HepG2 (cell line): ENCODE measurements at regions not wholly inside any gene's neighbourhood (a gene's known extent, or its start where the extent isn't known, plus 50 kb on each side); places are given as distances from the start of the nearest gene placed in this dataset.

Source experiments
- ATAC-seq: fragments of 200-7000 bp; cut with Tn5 transposase; 3 replicates; pipeline ENCODE4 v1.9.1; 2020; ENCODE audit warnings: mild to moderate bottlenecking, moderate library complexity
- BruUV-seq: library from RNA; stranded (reverse); fragments of 400-500 nt; replicated peaks from 2 replicates; lab custom pipeline; 2021; lab: Mats Ljungman, UMichigan
- CTCF ChIA-PET: fragments of 300-600 bp; formaldehyde crosslinking; extraction: SDS; loops from one replicate; lab custom pipeline; 2021; ENCODE audit warnings: low total read pairs, inconsistent platforms, low intra/inter-chr PET ratio; lab: Yijun Ruan, JAX
- POLR2A ChIA-PET: fragments of 350-600 bp; sonication (Branson Sonifier 250); formaldehyde crosslinking; loops from one replicate; lab custom pipeline; 2020; ENCODE audit warnings: antibody characterized with exemption, inconsistent platforms; lab: Yijun Ruan, JAX
- DNase-seq: peaks from one replicate; pipeline ENCODE4 v3.0.0-alpha.2; 2015; ENCODE audit warnings: low spot score
- FAIRE-seq: peaks from 3 replicates; lab custom pipeline; 2011; peaks lifted over from hg19 to GRCh38; lab: Jason Lieb, UNC
- H2AFZ ChIP-seq: one replicate; pipeline ENCODE4 v1.6.1; 2011; ENCODE audit warnings: low read length, inconsistent platforms
- H3K27ac ChIP-seq: fragments of 300-600 bp; 3 replicates; pipeline ENCODE4 v1.8.0; 2011; ENCODE audit warnings: mixed run types, mild to moderate bottlenecking, mixed read lengths, low read length, inconsistent platforms; ENCODE audit not compliant: insufficient read depth; ENCODE audit errors: extremely low read length
- H3K27me3 ChIP-seq, 2 experiments: fragments of 200-600 bp in 1 of 2; 2 replicates in 1 of 2; 3 replicates in 1 of 2; pipeline versions ENCODE4 v1.6.0 to v1.8.0; 2011; ENCODE audit warnings: low read length in 2 of 2, mild to moderate bottlenecking in 2 of 2, moderate library complexity in 2 of 2, inconsistent platforms in 1 of 2; ENCODE audit not compliant: insufficient read depth in 2 of 2, control insufficient read depth in 1 of 2
- H3K36me3 ChIP-seq, 2 experiments: fragments of 200-600 bp in 1 of 2; replicated peaks in 1 of 2; 2 replicates in 1 of 2; 3 replicates in 1 of 2; pipeline versions ENCODE4 v1.5.1 to v1.8.0; 2011; ENCODE audit warnings: low read length in 2 of 2, inconsistent platforms in 1 of 2; ENCODE audit not compliant: insufficient read depth in 2 of 2, control insufficient read depth in 1 of 2
- H3K4me1 ChIP-seq: 2 replicates; pipeline ENCODE4 v1.5.1; 2012; ENCODE audit warnings: low read length, inconsistent platforms; ENCODE audit not compliant: insufficient read depth
- H3K4me2 ChIP-seq: 2 replicates; pipeline ENCODE4 v1.6.0; 2011; ENCODE audit warnings: low read depth, low read length, inconsistent platforms
- H3K4me3 ChIP-seq, 3 experiments: fragments of 200-600 bp in 1 of 3; sonication (generic), shearing (Covaris generic) in 1 of 3; replicated peaks in 1 of 3; 2 replicates each; pipeline ENCODE4 v1.5.1; 2011 to 2016; ENCODE audit warnings: low read length in 3 of 3, inconsistent platforms in 2 of 3, low read depth in 2 of 3, mild to moderate bottlenecking in 2 of 3, control low read depth in 1 of 3, mixed read lengths in 1 of 3; ENCODE audit not compliant: insufficient read depth in 1 of 3
- H3K79me2 ChIP-seq: one replicate; pipeline ENCODE4 v1.6.1; 2011; ENCODE audit warnings: low read length, inconsistent platforms; ENCODE audit not compliant: insufficient read depth
- H3K9ac ChIP-seq: 2 replicates; pipeline ENCODE4 v1.6.0; 2011; ENCODE audit warnings: mild to moderate bottlenecking, low read depth, low read length, inconsistent platforms; ENCODE audit not compliant: insufficient read depth
- H3K9me3 ChIP-seq: 2 replicates; pipeline ENCODE4 v1.5.1; 2012; ENCODE audit warnings: mild to moderate bottlenecking, low read length
- H4K20me1 ChIP-seq: 2 replicates; pipeline ENCODE4 v1.6.0; 2011; ENCODE audit warnings: inconsistent platforms, mild to moderate bottlenecking, low read length, moderate library complexity; ENCODE audit not compliant: insufficient read depth
- ATM ChIP-seq: fragments of 450-650 bp; IDR thresholded peaks from 2 replicates; pipeline ENCODE4 v1.7.1; 2017; ENCODE audit warnings: mild to moderate bottlenecking, borderline replicate concordance
- FOSL1 ChIP-seq: sonication (generic); formaldehyde crosslinking; IDR thresholded peaks from 2 replicates; pipeline ENCODE4 v1.9.0; 2021; ENCODE audit warnings: missing genetic modification reagents, borderline replicate concordance
- FOXK2 ChIP-seq: fragments of 450-650 bp; IDR thresholded peaks from 2 replicates; pipeline ENCODE4 v1.6.1; 2016
- FOXP1 ChIP-seq, 2 experiments: fragments of 450-650 bp in 1 of 2; IDR thresholded peaks; 2 replicates each; pipeline ENCODE4 v1.6.1; 2017 to 2018; ENCODE audit warnings: antibody characterized with exemption in 1 of 2
- NFKBIZ ChIP-seq: IDR thresholded peaks from 2 replicates; pipeline ENCODE4 v1.6.1; 2018; ENCODE audit warnings: missing genetic modification reagents, missing compliant biosample characterization
- POLR2AphosphoS2 ChIP-seq: IDR thresholded peaks from 2 replicates; pipeline ENCODE4 v1.6.1; 2011; ENCODE audit warnings: low read depth, low read length, improper control_type of control experiment
- RBM22 ChIP-seq: fragments of 200-400 bp; formaldehyde crosslinking; optimal IDR thresholded peaks from 2 replicates; pipeline ENCODE3; 2017; ENCODE audit warnings: mild to moderate bottlenecking, low read length, moderate library complexity
- SMC3 ChIP-seq: IDR thresholded peaks from 2 replicates; pipeline ENCODE4 v1.6.1; 2011; ENCODE audit warnings: low read length, improper control_type of control experiment
- STAT5B ChIP-seq: sonication (generic); formaldehyde crosslinking; IDR thresholded peaks from 2 replicates; pipeline ENCODE4 v1.4.0; 2020; ENCODE audit warnings: missing genetic modification reagents
- ZFP36 ChIP-seq: fragments of 150-350 bp; IDR thresholded peaks from 2 replicates; pipeline ENCODE4 v1.6.1; 2018; ENCODE audit warnings: borderline replicate concordance, low read length, low read depth; ENCODE audit not compliant: partially characterized antibody
- ZMYM3 ChIP-seq: sonication (generic); formaldehyde crosslinking; IDR thresholded peaks from 2 replicates; pipeline ENCODE4 v1.5.1; 2020; ENCODE audit warnings: mild to moderate bottlenecking, missing genetic modification reagents
- WGBS: methylation state at CpG from one replicate; pipeline ENCODE4 v1.1.6; 2017; ENCODE audit warnings: low lambda C conversion rate; 5-methylcytosine and 5-hydroxymethylcytosine counted together
- in situ Hi-C: cut with HindIII; loops from 2 replicates; pipeline ENCODE4 v1.10.0; 2017; ENCODE audit warnings: low pct_unique_long_range_greater_than_20kb; ENCODE audit not compliant: extremely low pct_ligation_motif_present
- intact Hi-C: fragments of 100-400 bp; cut with micrococcal nuclease; formaldehyde crosslinking; loops from one replicate; pipeline ENCODE4 v1.10.0; 2022; ENCODE audit not compliant: unreplicated experiment
- TF ChIP-seq, protein P1 (sequence below): sonication (generic); formaldehyde crosslinking; IDR thresholded peaks from 2 replicates; pipeline ENCODE4 v1.5.1; 2020; ENCODE audit warnings: mild to moderate bottlenecking, missing genetic modification reagents, borderline replicate concordance
- TF ChIP-seq, protein P2 (sequence below): sonication (generic); formaldehyde crosslinking; IDR thresholded peaks from 2 replicates; pipeline ENCODE4 v1.9.0; 2022; ENCODE audit warnings: low read depth, missing genetic modification reagents

- BruUV-seq = no TSS peak
- Histone ChIP-seq H3K79me2 (no peaks in the 10 kb centered on the region), H3K4me1 (no peaks in the 10 kb centered on the region), H3K27me3 (no peaks in the 10 kb centered on the region), H4K20me1 (no peaks in the 10 kb centered on the region), H2AFZ (no peak overlapping the region), H3K4me3 (no peak overlapping the region), H3K9ac (no peak overlapping the region), H3K9me3 (no peaks in the 10 kb centered on the region), H3K27ac (no peak overlapping the region), H3K4me2 (no peak overlapping the region)
- intact Hi-C loops (loop anchor here (10.0 kb wide), 1 partner anchor 688 kb away; no protein-coding TSS in a partner anchor), in situ Hi-C loops (no loop called here)
- no peak for DNase-seq
- ATAC-seq = no peak
- POLR2A ChIA-PET = no interaction called here
- CTCF ChIA-PET = no interaction called here
- no peak for FAIRE-seq
- TF ChIP-seq SMC3 (no peak), ZFP36 (no peak), FOSL1 (CRISPR knock-in tag) (no peak), RBM22 (no peak), STAT5B (no peak), POLR2AphosphoS2 (no peak), NFKBIZ (CRISPR knock-in tag) (no peak)
- TF ChIP-seq, all 625 proteins: peak for 0
- no peaks in the 10 kb centered on the region for H3K36me3 ChIP-seq
Observed at GRCh38 chr11:20226933-20227332, 66.7 kb upstream of the DBX1 start.

DNA sequence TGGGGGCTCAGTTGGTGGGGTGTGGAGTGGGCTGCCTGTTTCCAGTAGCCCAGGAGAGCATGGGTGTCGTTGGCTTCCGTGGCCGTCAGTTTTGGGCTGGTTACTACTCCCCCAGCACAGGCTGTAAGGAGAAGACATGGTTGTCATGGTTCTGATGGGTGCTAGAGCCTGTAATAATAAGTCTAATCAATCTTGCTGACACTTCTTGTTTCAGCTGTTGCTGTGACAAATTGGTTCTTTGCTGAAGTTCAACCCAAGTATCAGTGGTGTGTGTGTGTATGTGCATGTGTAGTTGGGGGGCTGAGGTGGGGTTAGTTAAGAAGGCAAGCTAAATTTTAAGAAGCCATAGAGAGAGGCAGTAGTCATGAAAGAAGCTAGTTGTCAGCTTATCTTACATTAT lies 61.3 kb upstream of the DBX1 start:
- no peaks in the 10 kb centered on the region for H3K79me2 ChIP-seq
- ATAC-seq (no peak), FAIRE-seq (no peak), DNase-seq (no peak)
- CTCF ChIA-PET = no interaction called here
- no peak overlapping the region for H2AFZ ChIP-seq
- H3K27me3 ChIP-seq = no peaks in the 10 kb centered on the region
- no TSS peak for BruUV-seq
- no peaks in the 10 kb centered on the region for H3K4me1 ChIP-seq
- no peak overlapping the region for H3K27ac ChIP-seq
- POLR2A ChIA-PET = no interaction called here
- in situ Hi-C loops (no loop called here), intact Hi-C loops (loop anchor here (10.0 kb wide), 1 partner anchor 693 kb away; no protein-coding TSS in a partner anchor)
- H4K20me1 ChIP-seq = no peaks in the 10 kb centered on the region
- no peaks in the 10 kb centered on the region for H3K9me3 ChIP-seq
- H3K36me3 ChIP-seq = no peaks in the 10 kb centered on the region
- no peak overlapping the region for H3K9ac ChIP-seq
- H3K4me2 ChIP-seq = no peak overlapping the region
- no peak overlapping the region for H3K4me3 ChIP-seq
- WGBS = 0% methylated on average over 2 of the region's 3 CpGs
- TF ChIP-seq FOXP1 (IDR thresholded peaks at IDR 0.05) (no peak), FOXP1 (CRISPR knock-in tag; IDR thresholded peaks at IDR 0.05) (no peak), ATM (no peak), ZMYM3 (CRISPR knock-in tag) (no peak), FOXK2 (no peak)
- TF ChIP-seq, protein P1, sequence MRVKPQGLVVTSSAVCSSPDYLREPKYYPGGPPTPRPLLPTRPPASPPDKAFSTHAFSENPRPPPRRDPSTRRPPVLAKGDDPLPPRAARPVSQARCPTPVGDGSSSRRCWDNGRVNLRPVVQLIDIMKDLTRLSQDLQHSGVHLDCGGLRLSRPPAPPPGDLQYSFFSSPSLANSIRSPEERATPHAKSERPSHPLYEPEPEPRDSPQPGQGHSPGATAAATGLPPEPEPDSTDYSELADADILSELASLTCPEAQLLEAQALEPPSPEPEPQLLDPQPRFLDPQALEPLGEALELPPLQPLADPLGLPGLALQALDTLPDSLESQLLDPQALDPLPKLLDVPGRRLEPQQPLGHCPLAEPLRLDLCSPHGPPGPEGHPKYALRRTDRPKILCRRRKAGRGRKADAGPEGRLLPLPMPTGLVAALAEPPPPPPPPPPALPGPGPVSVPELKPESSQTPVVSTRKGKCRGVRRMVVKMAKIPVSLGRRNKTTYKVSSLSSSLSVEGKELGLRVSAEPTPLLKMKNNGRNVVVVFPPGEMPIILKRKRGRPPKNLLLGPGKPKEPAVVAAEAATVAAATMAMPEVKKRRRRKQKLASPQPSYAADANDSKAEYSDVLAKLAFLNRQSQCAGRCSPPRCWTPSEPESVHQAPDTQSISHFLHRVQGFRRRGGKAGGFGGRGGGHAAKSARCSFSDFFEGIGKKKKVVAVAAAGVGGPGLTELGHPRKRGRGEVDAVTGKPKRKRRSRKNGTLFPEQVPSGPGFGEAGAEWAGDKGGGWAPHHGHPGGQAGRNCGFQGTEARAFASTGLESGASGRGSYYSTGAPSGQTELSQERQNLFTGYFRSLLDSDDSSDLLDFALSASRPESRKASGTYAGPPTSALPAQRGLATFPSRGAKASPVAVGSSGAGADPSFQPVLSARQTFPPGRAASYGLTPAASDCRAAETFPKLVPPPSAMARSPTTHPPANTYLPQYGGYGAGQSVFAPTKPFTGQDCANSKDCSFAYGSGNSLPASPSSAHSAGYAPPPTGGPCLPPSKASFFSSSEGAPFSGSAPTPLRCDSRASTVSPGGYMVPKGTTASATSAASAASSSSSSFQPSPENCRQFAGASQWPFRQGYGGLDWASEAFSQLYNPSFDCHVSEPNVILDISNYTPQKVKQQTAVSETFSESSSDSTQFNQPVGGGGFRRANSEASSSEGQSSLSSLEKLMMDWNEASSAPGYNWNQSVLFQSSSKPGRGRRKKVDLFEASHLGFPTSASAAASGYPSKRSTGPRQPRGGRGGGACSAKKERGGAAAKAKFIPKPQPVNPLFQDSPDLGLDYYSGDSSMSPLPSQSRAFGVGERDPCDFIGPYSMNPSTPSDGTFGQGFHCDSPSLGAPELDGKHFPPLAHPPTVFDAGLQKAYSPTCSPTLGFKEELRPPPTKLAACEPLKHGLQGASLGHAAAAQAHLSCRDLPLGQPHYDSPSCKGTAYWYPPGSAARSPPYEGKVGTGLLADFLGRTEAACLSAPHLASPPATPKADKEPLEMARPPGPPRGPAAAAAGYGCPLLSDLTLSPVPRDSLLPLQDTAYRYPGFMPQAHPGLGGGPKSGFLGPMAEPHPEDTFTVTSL (CRISPR knock-in tag) = no peak
- TF ChIP-seq, protein P2, sequence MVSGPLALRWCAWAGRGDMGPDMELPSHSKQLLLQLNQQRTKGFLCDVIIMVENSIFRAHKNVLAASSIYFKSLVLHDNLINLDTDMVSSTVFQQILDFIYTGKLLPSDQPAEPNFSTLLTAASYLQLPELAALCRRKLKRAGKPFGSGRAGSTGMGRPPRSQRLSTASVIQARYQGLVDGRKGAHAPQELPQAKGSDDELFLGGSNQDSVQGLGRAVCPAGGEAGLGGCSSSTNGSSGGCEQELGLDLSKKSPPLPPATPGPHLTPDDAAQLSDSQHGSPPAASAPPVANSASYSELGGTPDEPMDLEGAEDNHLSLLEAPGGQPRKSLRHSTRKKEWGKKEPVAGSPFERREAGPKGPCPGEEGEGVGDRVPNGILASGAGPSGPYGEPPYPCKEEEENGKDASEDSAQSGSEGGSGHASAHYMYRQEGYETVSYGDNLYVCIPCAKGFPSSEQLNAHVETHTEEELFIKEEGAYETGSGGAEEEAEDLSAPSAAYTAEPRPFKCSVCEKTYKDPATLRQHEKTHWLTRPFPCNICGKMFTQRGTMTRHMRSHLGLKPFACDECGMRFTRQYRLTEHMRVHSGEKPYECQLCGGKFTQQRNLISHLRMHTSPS (CRISPR knock-in tag) = no peak
